DOHH2 (cell line): ENCODE measurements at regions not wholly inside any gene's neighbourhood (a gene's known extent, or its start where the extent isn't known, plus 50 kb on each side); places are given as distances from the start of the nearest gene placed in this dataset.

Source experiments
- EZH2phosphoT487 ChIP-seq: fragments of 200-600 bp; sonication (generic); IDR thresholded peaks from 2 replicates; pipeline ENCODE4 v1.6.1; 2017; ENCODE audit warnings: borderline replicate concordance, mild to moderate bottlenecking, antibody characterized with exemption, low read length, moderate library complexity, mixed read lengths
- TF ChIP-seq, protein P1 (sequence below): fragments of 200-600 bp; sonication (generic); IDR thresholded peaks from one replicate; pipeline ENCODE4 v1.5.1; 2014; ENCODE audit warnings: antibody characterized with exemption, mild to moderate bottlenecking, low read depth, low read length; ENCODE audit not compliant: poor library complexity, severe bottlenecking

DNA sequence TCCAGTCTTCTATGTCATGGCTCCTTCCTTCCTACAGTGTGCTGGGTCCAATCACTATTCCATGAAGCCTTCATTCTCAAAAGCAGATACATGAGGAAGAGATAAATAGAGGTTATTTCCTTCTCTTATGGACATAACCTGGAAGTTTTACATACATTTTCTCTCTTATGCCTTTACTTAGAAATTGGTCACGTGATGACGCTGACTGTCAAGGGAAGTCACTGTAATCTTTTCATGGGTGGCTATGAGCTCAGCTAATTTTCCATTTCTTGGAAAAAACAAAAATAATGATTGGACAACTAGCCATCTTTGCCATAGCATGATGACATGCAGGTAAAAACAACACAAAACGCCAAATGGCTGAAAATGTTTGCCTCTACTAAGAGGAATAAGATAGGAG is 151.6 kb upstream of the PRSS16 start:
- TF ChIP-seq, protein P1, sequence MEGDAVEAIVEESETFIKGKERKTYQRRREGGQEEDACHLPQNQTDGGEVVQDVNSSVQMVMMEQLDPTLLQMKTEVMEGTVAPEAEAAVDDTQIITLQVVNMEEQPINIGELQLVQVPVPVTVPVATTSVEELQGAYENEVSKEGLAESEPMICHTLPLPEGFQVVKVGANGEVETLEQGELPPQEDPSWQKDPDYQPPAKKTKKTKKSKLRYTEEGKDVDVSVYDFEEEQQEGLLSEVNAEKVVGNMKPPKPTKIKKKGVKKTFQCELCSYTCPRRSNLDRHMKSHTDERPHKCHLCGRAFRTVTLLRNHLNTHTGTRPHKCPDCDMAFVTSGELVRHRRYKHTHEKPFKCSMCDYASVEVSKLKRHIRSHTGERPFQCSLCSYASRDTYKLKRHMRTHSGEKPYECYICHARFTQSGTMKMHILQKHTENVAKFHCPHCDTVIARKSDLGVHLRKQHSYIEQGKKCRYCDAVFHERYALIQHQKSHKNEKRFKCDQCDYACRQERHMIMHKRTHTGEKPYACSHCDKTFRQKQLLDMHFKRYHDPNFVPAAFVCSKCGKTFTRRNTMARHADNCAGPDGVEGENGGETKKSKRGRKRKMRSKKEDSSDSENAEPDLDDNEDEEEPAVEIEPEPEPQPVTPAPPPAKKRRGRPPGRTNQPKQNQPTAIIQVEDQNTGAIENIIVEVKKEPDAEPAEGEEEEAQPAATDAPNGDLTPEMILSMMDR, result no peak
- TF ChIP-seq EZH2phosphoT487, result no peak
